Endodermal cell (in vitro differentiated cells): ENCODE measurements at regions not wholly inside any gene's neighbourhood (a gene's known extent, or its start where the extent isn't known, plus 50 kb on each side); places are given as distances from the start of the nearest gene placed in this dataset.
A peak's percentile ranks its signal among the peaks of the same experiment; 100 is the strongest.

Experiments used
- DNase-seq: peaks from one replicate; pipeline ENCODE4 v3.0.0-alpha.2; 2017
- H3K27ac ChIP-seq: 2 replicates; pipeline ENCODE4 v1.5.1; 2013; ENCODE audit warnings: mild to moderate bottlenecking, low read depth, low read length, moderate library complexity
- H3K27me3 ChIP-seq: 2 replicates; pipeline ENCODE4 v1.6.1; 2013; ENCODE audit warnings: mild to moderate bottlenecking, low read length, moderate library complexity; ENCODE audit not compliant: insufficient read depth, control insufficient read depth, poor library complexity, severe bottlenecking
- H3K36me3 ChIP-seq: 2 replicates; pipeline ENCODE4 v1.7.0; 2013; ENCODE audit warnings: mild to moderate bottlenecking, low read length, moderate library complexity; ENCODE audit not compliant: control insufficient read depth, insufficient read depth
- H3K4me1 ChIP-seq: one replicate; pipeline ENCODE4 v1.7.0; 2013; ENCODE audit warnings: low read length; ENCODE audit not compliant: control insufficient read depth, insufficient read depth
- H3K4me3 ChIP-seq: 2 replicates; pipeline ENCODE4 v1.5.1; 2013; ENCODE audit warnings: mild to moderate bottlenecking, low read length, moderate library complexity
- H3K9ac ChIP-seq: 2 replicates; pipeline ENCODE4 v1.6.1; 2013; ENCODE audit warnings: mild to moderate bottlenecking, low read length, moderate library complexity; ENCODE audit not compliant: poor library complexity, severe bottlenecking; ENCODE audit errors: extremely low read depth
- H3K9me3 ChIP-seq: 2 replicates; pipeline ENCODE4 v1.6.1; 2013; ENCODE audit warnings: mild to moderate bottlenecking, low read length, moderate library complexity; ENCODE audit not compliant: control insufficient read depth
- H3K27ac Mint-ChIP-seq: 2 replicates; pipeline ENCODE4 v1.8.0; 2020; ENCODE audit warnings: mixed read lengths
- H3K27me3 Mint-ChIP-seq: 2 replicates; pipeline ENCODE4 v1.8.0; 2021; ENCODE audit warnings: mild to moderate bottlenecking, mixed read lengths; ENCODE audit not compliant: insufficient read depth
- H3K36me3 Mint-ChIP-seq: 2 replicates; pipeline ENCODE4 v1.8.0; 2020; ENCODE audit warnings: low read depth, mixed read lengths
- H3K4me1 Mint-ChIP-seq: 2 replicates; pipeline ENCODE4 v1.8.0; 2020; ENCODE audit warnings: mixed read lengths
- H3K4me3 Mint-ChIP-seq: 2 replicates; pipeline ENCODE4 v1.8.0; 2020; ENCODE audit warnings: mild to moderate bottlenecking, moderate library complexity, mixed read lengths
- H3K9me3 Mint-ChIP-seq: 2 replicates; pipeline ENCODE4 v1.8.0; 2020; ENCODE audit warnings: mild to moderate bottlenecking, mixed read lengths
- CTCF ChIP-seq: fragments of 200-600 bp; sonication (generic); conservative IDR thresholded peaks from 2 replicates; pipeline ENCODE4 v1.5.0; 2021; ENCODE audit warnings: antibody characterized with exemption, mild to moderate bottlenecking
- WGBS, 2 experiments: methylation state at CpG; one replicate each; pipeline versions ENCODE4 v1.1.5 to v1.1.7; 2013; ENCODE audit warnings: missing lambda C conversion rate in 2 of 2, mixed read lengths in 1 of 2; ENCODE audit not compliant: insufficient coverage in 1 of 2, insufficient read length in 1 of 2; 5-methylcytosine and 5-hydroxymethylcytosine counted together

- Mint-ChIP-seq H3K4me1 (peaks cover 4% of the 10 kb centered on the region), H3K27me3 (no peaks in the 10 kb centered on the region), H3K4me3 (no peak overlapping the region), H3K36me3 (no peaks in the 10 kb centered on the region), H3K9me3 (peaks cover 12% of the 10 kb centered on the region), H3K27ac (no peak overlapping the region)
- no peaks in the 10 kb centered on the region for H3K36me3 ChIP-seq
- H3K9me3 ChIP-seq, result peaks cover 9% of the 10 kb centered on the region
- 0% methylated on average over 1 of the region's 1 CpG; no CpG with 5 or more reads in 1 of the 2 experiments for WGBS, 2 experiments
- no peaks in the 10 kb centered on the region for H3K4me1 ChIP-seq
- H3K27ac ChIP-seq, result no peak overlapping the region
- no peak overlapping the region for H3K4me3 ChIP-seq
- TF ChIP-seq CTCF, result no peak
- H3K27me3 ChIP-seq, result no peaks in the 10 kb centered on the region
- DNase-seq, result no peak
- H3K9ac ChIP-seq, result no peak overlapping the region
These were observed 594.1 kb downstream of the NR2F2 start for GRCh38 chr15:96924570-96924969.

- Histone ChIP-seq H3K36me3 (no peaks in the 10 kb centered on the region), H3K27me3 (peaks cover 36% of the 10 kb centered on the region), H3K27ac (no peak overlapping the region), H3K9ac (no peak overlapping the region), H3K9me3 (no peaks in the 10 kb centered on the region), H3K4me3 (peak overlapping the region; percentile 53), H3K4me1 (no peaks in the 10 kb centered on the region)
- no peak overlapping the region for H3K27ac Mint-ChIP-seq
- DNase-seq, result peak; percentile 74
- TF ChIP-seq CTCF, result no peak
- H3K4me1 Mint-ChIP-seq, result peaks cover 25% of the 10 kb centered on the region
- peak overlapping the region; percentile 53 for H3K4me3 Mint-ChIP-seq
- peaks cover 42% of the 10 kb centered on the region for H3K27me3 Mint-ChIP-seq
- peaks cover 1% of the 10 kb centered on the region for H3K9me3 Mint-ChIP-seq
- 26 to 60% methylated on average over 12 to 50 of the region's 50 CpGs for WGBS, 2 experiments
- no peaks in the 10 kb centered on the region for H3K36me3 Mint-ChIP-seq
These were observed 617.1 kb downstream of the NR2F2 start for GRCh38 chr15:96947296-96948229.

- H3K4me1 ChIP-seq, result no peaks in the 10 kb centered on the region
- no peak for DNase-seq
- no peak overlapping the region for H3K27ac ChIP-seq
- Mint-ChIP-seq H3K4me1 (peaks cover 31% of the 10 kb centered on the region), H3K27me3 (peaks cover 42% of the 10 kb centered on the region), H3K9me3 (peaks cover 1% of the 10 kb centered on the region), H3K27ac (no peak overlapping the region), H3K4me3 (peak overlapping the region; percentile 2), H3K36me3 (no peaks in the 10 kb centered on the region)
- TF ChIP-seq CTCF, result no peak
- no peak overlapping the region for H3K4me3 ChIP-seq
- no peaks in the 10 kb centered on the region for H3K36me3 ChIP-seq
- peaks cover 36% of the 10 kb centered on the region for H3K27me3 ChIP-seq
- no peaks in the 10 kb centered on the region for H3K9me3 ChIP-seq
- no peak overlapping the region for H3K9ac ChIP-seq
- 92 to 100% methylated on average over 2 of the region's 2 CpGs for WGBS, 2 experiments
These were observed 618.5 kb downstream of the NR2F2 start for GRCh38 chr15:96948981-96949380.
